ENCODE measurements at regions not wholly inside any gene's neighbourhood (a gene's known extent, or its start where the extent isn't known, plus 50 kb on each side); places are given as distances from the start of the nearest gene placed in this dataset.

DNA sequence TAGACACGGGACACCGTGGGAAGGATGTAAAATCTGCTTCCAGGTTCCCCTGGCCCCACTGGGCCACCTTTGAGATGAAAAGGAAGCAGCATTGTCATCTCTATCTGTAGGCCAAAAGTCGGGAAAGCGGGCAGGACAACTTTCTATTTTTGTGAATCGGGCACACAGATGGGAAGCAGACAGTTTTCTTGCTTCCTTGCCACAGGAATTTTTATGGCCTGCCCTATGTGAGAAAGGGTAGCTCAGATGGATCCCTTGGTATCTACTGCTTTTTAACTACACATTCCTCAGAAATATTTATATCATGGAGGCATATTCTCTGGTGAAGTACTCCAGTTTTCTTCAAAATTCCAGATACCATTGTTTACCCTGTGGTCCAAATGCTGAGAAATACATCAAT, 735.5 kb downstream of the CBLN2 start:
- WGBS (ENCODE audit: insufficient coverage): 90% methylated on average over 5 of the region's 5 CpGs
- no peaks in the 10 kb centered on the region for H3K4me1 ChIP-seq (ENCODE audit: control insufficient read depth in 1 of 2, insufficient read depth in 2 of 2, low read length in 2 of 2)
- H3K36me3 ChIP-seq (replicated peaks in 1 of 2; ENCODE audit: control insufficient read depth in 1 of 2, insufficient read depth in 2 of 2, low read length in 2 of 2): no peaks in the 10 kb centered on the region
- peaks cover 0 to 5% (median 0%) of the 10 kb centered on the region in 7 donors for H3K9me3 Mint-ChIP-seq
- DNase-seq: no peak
- H3K4me3 ChIP-seq (replicated peaks in 1 of 3; ENCODE audit: low read depth in 2 of 3, low read length in 3 of 3): no peak overlapping the region
- H3K27me3 Mint-ChIP-seq (ENCODE audit: low read depth in 3 of 3): no peaks in the 10 kb centered on the region
- peaks cover 0 to 3% of the 10 kb centered on the region in 2 donors for H3K9me3 ChIP-seq (replicated peaks in 1 of 2; ENCODE audit: control insufficient read depth in 1 of 2, insufficient read depth in 1 of 2, low read length in 2 of 2)
- no peaks in the 10 kb centered on the region for H4K20me1 ChIP-seq (ENCODE audit: insufficient read depth, low read length)
- H3K27ac ChIP-seq (ENCODE audit: low read depth in 1 of 2, low read length in 2 of 2): no peak overlapping the region
- no peaks in the 10 kb centered on the region for H3K36me3 Mint-ChIP-seq
- no peak overlapping the region for H3K27ac Mint-ChIP-seq
- H3K4me2 ChIP-seq (replicated peaks; ENCODE audit: extremely low read depth, low read length, poor library complexity, severe bottlenecking): no peak overlapping the region
- H3K79me2 ChIP-seq (ENCODE audit: insufficient read depth, low read length): no peaks in the 10 kb centered on the region
- H3K27me3 ChIP-seq (ENCODE audit: control insufficient read depth in 2 of 2, insufficient read depth in 2 of 2, low read length in 2 of 2): no peaks in the 10 kb centered on the region
- no peak overlapping the region for H2AFZ ChIP-seq (ENCODE audit: insufficient read depth, low read depth, low read length, poor library complexity, severe bottlenecking)
- H3K9ac ChIP-seq (ENCODE audit: insufficient read depth, low read length, poor library complexity, severe bottlenecking): no peak overlapping the region
- TF ChIP-seq, protein P1, sequence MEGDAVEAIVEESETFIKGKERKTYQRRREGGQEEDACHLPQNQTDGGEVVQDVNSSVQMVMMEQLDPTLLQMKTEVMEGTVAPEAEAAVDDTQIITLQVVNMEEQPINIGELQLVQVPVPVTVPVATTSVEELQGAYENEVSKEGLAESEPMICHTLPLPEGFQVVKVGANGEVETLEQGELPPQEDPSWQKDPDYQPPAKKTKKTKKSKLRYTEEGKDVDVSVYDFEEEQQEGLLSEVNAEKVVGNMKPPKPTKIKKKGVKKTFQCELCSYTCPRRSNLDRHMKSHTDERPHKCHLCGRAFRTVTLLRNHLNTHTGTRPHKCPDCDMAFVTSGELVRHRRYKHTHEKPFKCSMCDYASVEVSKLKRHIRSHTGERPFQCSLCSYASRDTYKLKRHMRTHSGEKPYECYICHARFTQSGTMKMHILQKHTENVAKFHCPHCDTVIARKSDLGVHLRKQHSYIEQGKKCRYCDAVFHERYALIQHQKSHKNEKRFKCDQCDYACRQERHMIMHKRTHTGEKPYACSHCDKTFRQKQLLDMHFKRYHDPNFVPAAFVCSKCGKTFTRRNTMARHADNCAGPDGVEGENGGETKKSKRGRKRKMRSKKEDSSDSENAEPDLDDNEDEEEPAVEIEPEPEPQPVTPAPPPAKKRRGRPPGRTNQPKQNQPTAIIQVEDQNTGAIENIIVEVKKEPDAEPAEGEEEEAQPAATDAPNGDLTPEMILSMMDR (IDR thresholded peaks at IDR 0.05): no peak
- H3K4me3 Mint-ChIP-seq: no peak overlapping the region
- intact Hi-C loops (cut with micrococcal nuclease): no loop called here
- H3K4me1 Mint-ChIP-seq: no peaks in the 10 kb centered on the region

DNA sequence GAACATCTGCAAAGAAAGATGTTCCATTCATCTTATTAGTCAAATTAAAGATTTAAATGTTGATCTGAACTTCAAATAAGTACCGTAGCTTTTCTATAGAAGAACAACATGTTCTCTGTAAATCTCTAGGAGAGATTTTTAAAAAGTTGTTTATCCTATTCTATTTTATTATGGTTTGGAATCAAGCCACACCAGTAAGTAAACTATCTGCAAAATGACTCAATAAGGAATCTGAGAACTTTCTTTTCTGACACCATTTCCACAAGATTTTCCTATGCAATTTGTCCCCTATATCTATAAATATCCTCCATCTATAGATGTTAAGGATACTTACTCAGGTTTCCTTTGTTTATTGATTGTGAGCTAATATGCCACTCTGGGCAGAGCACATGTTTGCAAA, 736.6 kb downstream of the CBLN2 start:
- no peaks in the 10 kb centered on the region for H3K79me2 ChIP-seq (ENCODE audit: insufficient read depth, low read length)
- H3K9me3 ChIP-seq (replicated peaks in 1 of 2; ENCODE audit: control insufficient read depth in 1 of 2, insufficient read depth in 1 of 2, low read length in 2 of 2): no peaks in the 10 kb centered on the region
- no CpG with 5 or more reads among the region's 1 CpG for WGBS (ENCODE audit: insufficient coverage)
- H3K27ac ChIP-seq (ENCODE audit: low read depth in 1 of 2, low read length in 2 of 2): no peak overlapping the region
- H3K9ac ChIP-seq (ENCODE audit: insufficient read depth, low read length, poor library complexity, severe bottlenecking): no peak overlapping the region
- no peaks in the 10 kb centered on the region for H3K27me3 Mint-ChIP-seq (ENCODE audit: low read depth in 3 of 3)
- H3K27me3 ChIP-seq (ENCODE audit: control insufficient read depth in 2 of 2, insufficient read depth in 2 of 2, low read length in 2 of 2): no peaks in the 10 kb centered on the region
- DNase-seq: no peak
- H3K4me3 Mint-ChIP-seq: no peak overlapping the region
- no peak overlapping the region for H3K4me2 ChIP-seq (replicated peaks; ENCODE audit: extremely low read depth, low read length, poor library complexity, severe bottlenecking)
- TF ChIP-seq, protein P1 (IDR thresholded peaks at IDR 0.05): no peak
- no peak overlapping the region for H3K4me3 ChIP-seq (replicated peaks in 1 of 3; ENCODE audit: low read depth in 2 of 3, low read length in 3 of 3)
- no peak overlapping the region for H3K27ac Mint-ChIP-seq
- no peaks in the 10 kb centered on the region for H3K4me1 ChIP-seq (ENCODE audit: control insufficient read depth in 1 of 2, insufficient read depth in 2 of 2, low read length in 2 of 2)
- no peak overlapping the region for H2AFZ ChIP-seq (ENCODE audit: insufficient read depth, low read depth, low read length, poor library complexity, severe bottlenecking)
- no peaks in the 10 kb centered on the region for H4K20me1 ChIP-seq (ENCODE audit: insufficient read depth, low read length)
- H3K9me3 Mint-ChIP-seq: peaks cover 0 to 5% (median 0%) of the 10 kb centered on the region in 7 donors
- H3K4me1 Mint-ChIP-seq: no peaks in the 10 kb centered on the region
- no peaks in the 10 kb centered on the region for H3K36me3 Mint-ChIP-seq
- intact Hi-C loops (cut with micrococcal nuclease): no loop called here
- no peaks in the 10 kb centered on the region for H3K36me3 ChIP-seq (replicated peaks in 1 of 2; ENCODE audit: control insufficient read depth in 1 of 2, insufficient read depth in 2 of 2, low read length in 2 of 2)

Measured in CD14-positive monocyte (primary cell).